NCI-H1105 treated with DMSO at 0.1 percent for 48 hours (cell line): ENCODE measurements at regions not wholly inside any gene's neighbourhood (a gene's known extent, or its start where the extent isn't known, plus 50 kb on each side); places are given as distances from the start of the nearest gene placed in this dataset.

ENCODE experiments used
- DNase-seq: peaks from one replicate; lab custom pipeline; 2025; lab: John Stamatoyannopoulos, UW

DNA sequence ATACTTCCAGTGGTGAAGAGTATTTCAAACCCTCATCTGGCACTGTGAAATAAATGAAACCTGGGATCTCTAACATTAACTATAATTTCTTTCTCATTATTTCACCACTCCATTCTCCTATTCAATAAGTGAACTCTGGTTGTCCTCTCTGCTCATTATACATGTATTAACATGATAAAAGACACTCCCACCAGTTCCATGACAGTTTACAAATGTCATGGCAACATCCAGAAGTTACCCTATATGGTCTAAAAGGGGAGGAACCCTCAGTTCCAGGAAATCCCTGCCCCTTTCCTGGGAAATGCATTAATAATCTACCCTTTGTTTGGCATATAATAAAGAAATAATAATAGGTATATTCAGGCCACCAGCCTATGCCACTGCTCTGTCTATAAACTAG, 62.7 kb upstream of the BRINP3 start:
- no peak for DNase-seq

GRCh38 chr1:190551638-190552037, 74.0 kb upstream of the BRINP3 start:
- DNase-seq, result no peak

- no peak for DNase-seq
Measured at GRCh38 chr1:190560161-190560681, 82.6 kb upstream of the BRINP3 start.

GRCh38 chr1:190563230-190563629, 85.6 kb upstream of the BRINP3 start:
- no peak for DNase-seq

- DNase-seq, result no peak
Measured at GRCh38 chr1:190564117-190564516, 86.5 kb upstream of the BRINP3 start.

DNA sequence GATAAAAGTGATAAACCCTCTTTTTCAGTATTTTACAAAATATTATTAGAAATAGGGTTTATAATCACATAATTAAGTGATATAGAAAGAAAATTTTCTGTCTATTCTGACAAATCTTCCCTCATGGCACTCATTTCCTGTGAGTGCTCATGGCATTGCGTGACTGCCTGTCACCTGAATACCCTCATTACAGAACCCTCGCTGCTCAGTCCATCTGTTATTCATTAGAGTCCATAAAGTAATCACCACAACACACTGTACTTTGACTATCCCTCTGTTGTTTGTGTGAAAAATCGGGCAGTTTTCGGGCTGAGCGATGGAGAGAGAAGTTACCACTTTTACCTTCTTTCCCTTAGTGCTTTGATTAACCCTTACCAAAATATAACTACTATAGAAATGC, 100.4 kb upstream of the BRINP3 start:
- no peak for DNase-seq

- no peak for DNase-seq
Measured at GRCh38 chr1:190578526-190578925, 100.9 kb upstream of the BRINP3 start.

DNA sequence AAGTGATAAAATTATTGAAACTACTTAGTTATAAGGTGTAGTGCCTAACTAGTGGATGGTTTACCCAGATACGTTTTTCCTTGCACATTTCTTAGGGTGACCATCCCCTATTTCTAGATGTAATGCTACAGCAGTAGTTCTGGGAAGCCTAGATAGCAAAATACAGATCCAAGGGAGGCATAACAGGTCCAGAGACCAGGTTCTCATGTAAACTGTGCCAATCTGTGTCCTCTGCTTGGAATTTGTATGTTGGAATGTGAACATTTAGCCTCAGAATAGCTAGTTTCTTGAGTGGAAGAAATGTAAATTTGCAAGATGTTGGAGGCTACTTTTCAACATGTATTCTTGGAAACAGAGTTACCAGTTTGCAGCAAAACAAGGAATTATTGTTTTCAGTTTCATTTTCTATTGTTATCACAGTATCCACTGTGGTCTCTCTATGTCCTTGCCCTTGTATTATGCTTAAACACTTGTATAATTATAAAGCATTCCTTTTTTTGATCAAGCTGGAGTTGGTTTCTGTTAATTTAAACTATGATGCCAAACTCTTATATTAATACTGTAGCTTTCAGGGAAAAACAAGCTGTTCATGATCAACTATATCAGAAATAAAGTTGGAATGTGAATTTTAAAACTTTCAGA, 102.0 kb upstream of the BRINP3 start:
- DNase-seq, result no peak

DNA sequence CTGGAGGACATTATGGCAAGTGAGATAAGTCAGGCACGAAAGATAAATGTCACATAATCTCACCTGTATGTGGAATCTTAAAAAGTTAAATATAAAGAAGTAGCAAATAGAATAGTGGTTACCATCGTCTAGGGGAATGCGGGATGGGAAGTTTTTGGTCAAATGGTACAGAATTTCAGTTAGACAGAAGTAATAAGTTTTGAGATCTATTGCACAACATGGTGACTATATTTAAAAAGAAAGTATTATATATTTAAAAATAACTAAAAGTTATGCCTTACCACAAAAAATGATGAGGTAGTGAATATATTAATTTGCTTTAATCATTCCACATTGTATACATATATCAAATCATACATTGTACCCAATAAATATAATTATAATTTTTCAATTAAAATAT, 106.2 kb upstream of the BRINP3 start:
- no peak for DNase-seq

DNA sequence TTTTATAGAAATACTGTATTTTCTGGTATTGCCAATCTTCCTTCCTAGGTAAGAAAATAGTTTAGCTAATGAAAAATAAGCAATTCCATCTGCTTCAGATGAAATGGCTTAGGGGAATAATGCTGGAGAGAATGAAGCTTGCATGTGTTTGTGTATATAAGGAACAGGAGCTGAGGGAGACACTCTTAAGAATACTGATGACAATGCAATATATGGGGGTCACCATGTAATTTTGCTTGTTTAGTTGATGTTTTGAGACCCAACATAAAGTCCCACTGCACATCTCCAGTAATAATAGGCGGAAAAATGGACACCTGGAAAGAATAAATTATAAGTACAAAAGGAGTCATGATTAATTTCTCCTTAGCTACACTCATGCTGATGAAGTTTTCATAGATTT, 110.8 kb upstream of the BRINP3 start:
- no peak for DNase-seq

GRCh38 chr1:190595438-190595837, 117.8 kb upstream of the BRINP3 start:
- no peak for DNase-seq

- no peak for DNase-seq
Measured at GRCh38 chr1:190597294-190597693, 119.6 kb upstream of the BRINP3 start.

DNA sequence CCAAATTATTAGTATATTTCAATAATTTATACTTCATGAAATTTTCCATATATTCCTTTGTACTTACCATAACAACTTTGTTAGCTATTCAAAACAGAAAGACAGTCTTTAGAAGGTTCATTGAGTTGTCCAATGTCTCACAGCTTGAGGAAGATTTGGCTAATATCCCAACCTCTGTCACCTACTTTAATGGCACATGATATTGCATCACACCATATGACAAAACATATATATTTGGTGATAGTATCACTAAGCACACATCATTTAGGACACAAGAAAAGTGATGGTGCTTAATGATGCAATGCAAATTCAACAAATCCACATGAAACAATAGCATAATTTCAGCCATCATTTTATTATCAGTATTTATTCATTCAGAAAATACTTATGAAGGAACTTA, 122.0 kb upstream of the BRINP3 start:
- no peak for DNase-seq

- no peak for DNase-seq
Measured at GRCh38 chr1:190602325-190602724, 124.7 kb upstream of the BRINP3 start.

DNA sequence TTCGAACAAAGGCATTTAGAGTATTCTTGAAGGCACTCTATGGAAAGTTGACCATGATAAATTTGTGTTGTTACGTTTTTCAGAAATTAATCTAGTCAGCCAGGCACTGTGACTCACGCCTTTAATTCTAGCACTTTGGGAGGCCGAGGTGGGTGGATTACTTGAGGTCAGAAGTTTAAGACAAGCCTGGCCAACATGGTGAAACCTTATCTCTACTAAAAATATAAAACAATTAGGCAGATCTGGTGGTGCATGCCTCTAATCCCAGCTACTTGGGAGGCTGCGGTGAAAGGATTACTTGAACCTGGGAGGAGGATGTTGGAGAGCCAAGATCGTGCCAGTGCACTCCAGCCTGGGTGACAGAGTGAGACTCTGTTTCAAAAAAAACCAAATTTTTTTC, 130.6 kb upstream of the BRINP3 start:
- no peak for DNase-seq

DNA sequence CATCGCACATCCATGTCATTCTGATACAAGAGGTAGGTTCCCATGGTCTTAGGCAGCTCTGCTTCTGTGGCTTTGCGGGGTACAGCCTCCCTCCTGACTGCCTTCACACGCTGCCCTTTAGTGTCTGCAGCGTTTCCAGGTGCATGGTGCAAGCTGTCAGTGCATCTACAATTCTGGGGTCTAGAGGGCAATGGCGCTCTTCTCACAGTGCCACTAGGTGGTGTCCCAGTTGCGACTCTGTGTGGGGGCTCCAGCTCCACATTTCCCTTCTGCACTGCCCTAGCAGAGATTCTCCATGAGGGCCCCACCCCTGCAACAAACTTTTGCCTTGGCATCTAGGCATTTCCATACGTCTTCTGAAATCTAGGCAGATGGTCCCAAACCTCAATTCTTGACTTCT, 138.2 kb upstream of the BRINP3 start:
- no peak for DNase-seq

DNA sequence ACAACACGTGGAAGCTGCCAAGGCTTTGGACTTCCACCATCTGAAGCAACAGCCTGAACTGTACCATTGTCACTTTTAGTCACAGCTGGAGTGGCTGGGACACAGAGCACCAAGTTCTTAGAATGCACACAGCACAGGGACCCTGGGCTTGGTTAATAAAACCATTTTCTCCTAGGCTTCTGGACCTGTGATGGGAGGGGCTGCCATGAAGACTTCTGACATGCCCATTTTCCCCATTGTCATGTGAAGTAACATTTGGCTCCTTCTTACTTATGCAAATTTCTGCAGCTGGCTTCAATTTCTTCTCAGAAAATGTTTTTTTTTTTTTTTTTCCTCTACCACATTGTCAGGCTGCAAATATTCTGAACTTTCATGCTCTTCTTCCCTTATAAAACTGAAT, 138.6 kb upstream of the BRINP3 start:
- DNase-seq, result no peak

GRCh38 chr1:190619724-190620123, 142.1 kb upstream of the BRINP3 start:
- no peak for DNase-seq

GRCh38 chr1:190633488-190633887, 155.8 kb upstream of the BRINP3 start:
- DNase-seq, result no peak

DNA sequence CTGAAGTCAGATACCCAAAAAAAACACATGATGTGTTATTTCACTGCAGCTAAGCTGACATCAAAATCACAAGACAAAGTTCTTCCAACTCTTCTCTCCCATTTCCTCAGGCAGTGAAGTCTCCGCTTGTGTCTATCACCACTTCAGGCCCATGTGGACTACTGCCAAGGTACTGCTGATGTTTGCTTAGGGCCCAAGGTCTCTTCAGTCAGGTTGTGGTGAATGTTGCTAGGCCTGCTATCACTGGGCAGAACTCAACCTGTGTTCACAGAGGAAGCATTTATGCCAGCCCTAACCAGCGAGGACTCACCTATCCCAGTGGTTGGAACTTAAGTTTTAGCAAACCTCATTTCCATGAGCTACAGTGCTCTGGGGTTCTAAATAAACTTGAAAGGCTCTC, 156.5 kb upstream of the BRINP3 start:
- no peak for DNase-seq

DNA sequence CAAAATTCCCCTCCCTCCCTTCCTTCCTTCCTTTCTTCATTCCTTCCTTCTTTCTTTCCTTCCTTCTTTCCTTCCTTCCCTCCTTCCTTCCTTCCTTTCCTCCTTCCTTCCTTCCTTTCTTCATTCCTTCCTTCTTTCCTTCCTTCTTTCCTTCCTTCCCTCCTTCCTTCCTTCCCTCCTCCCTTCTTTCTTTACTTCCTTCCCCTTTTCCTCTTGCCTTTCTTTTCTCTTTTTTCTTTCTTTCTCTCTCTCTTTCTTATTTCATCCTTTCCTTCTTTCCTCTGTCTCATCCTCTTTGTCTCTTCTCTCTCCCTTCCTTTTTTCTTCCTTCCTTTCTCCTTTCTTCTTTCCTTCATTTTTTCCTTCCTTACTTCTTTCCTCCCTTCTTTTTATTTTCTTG, 171.9 kb upstream of the BRINP3 start:
- DNase-seq, result no peak

DNA sequence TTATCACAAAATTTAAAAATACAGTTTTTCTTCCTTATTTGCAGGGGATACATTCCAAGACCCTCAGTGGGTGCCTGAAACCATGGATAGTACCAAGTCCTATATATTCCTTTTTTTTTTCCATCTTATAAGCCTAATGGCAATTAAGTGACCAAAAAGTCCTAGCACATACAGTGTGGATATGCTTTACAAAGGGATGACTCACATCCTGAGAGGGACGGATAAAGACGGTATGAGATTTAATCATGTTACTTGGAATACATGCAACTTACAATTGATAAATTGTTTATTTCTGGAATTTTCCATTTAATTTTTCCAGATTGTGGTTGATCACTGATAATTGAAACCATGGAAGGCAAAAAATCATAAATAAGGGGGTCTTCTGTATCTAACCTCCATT, 181.2 kb upstream of the BRINP3 start:
- no peak for DNase-seq

GRCh38 chr1:190663962-190664361, 186.3 kb upstream of the BRINP3 start:
- DNase-seq, result no peak

GRCh38 chr1:190665045-190665444, 187.4 kb upstream of the BRINP3 start:
- DNase-seq, result no peak

- DNase-seq, result no peak
Measured at GRCh38 chr1:190667914-190668313, 190.2 kb upstream of the BRINP3 start.
